Liver (tissue), 3 donors: ENCODE measurements at regions not wholly inside any gene's neighbourhood (a gene's known extent, or its start where the extent isn't known, plus 50 kb on each side); places are given as distances from the start of the nearest gene placed in this dataset.

Source experiments
- ATF3 ChIP-seq: IDR thresholded peaks from 2 replicates; pipeline ENCODE4 v1.6.1; 2016; ENCODE audit warnings: antibody characterized with exemption
- CTCF ChIP-seq: fragments of 150-350 bp; IDR thresholded peaks from 2 replicates; pipeline ENCODE4 v1.5.1; 2017; ENCODE audit warnings: improper control_type of control experiment, low read depth, low read length; ENCODE audit not compliant: missing input control
- EGR1 ChIP-seq, 2 donors: IDR thresholded peaks; 2 replicates each; pipeline ENCODE4 v1.6.1; 2016 to 2018; ENCODE audit warnings: antibody characterized with exemption in 2 of 2, low read depth in 2 of 2
- FOXA1 ChIP-seq: IDR thresholded peaks from 2 replicates; pipeline ENCODE4 v1.6.1; 2016; ENCODE audit warnings: antibody characterized with exemption
- GABPA ChIP-seq, 2 donors: IDR thresholded peaks in 1 of 2; conservative IDR thresholded peaks in 1 of 2; 2 replicates each; pipeline ENCODE4 v1.6.1; 2016; ENCODE audit warnings: antibody characterized with exemption in 2 of 2, mild to moderate bottlenecking in 1 of 2, moderate library complexity in 1 of 2
- HNF4A ChIP-seq, 2 donors: conservative IDR thresholded peaks; 2 replicates each; pipeline ENCODE4 v1.6.1; 2016; ENCODE audit warnings: antibody characterized with exemption in 2 of 2, mild to moderate bottlenecking in 2 of 2
- JUND ChIP-seq, 2 donors: IDR thresholded peaks; 2 replicates each; pipeline ENCODE4 v1.6.1; 2016; ENCODE audit warnings: antibody characterized with exemption in 2 of 2
- MAX ChIP-seq: IDR thresholded peaks from 2 replicates; pipeline ENCODE4 v1.6.1; 2016; ENCODE audit warnings: antibody characterized with exemption
- REST ChIP-seq: IDR thresholded peaks from 2 replicates; pipeline ENCODE4 v1.6.1; 2016; ENCODE audit warnings: antibody characterized with exemption, mild to moderate bottlenecking
- SP1 ChIP-seq: IDR thresholded peaks from 2 replicates; pipeline ENCODE4 v1.6.1; 2018; ENCODE audit warnings: antibody characterized with exemption, mild to moderate bottlenecking
- TAF1 ChIP-seq: conservative IDR thresholded peaks from 2 replicates; pipeline ENCODE4 v1.6.1; 2016; ENCODE audit warnings: antibody characterized with exemption, mild to moderate bottlenecking
- YY1 ChIP-seq: IDR thresholded peaks from 2 replicates; pipeline ENCODE4 v1.6.1; 2016; ENCODE audit warnings: antibody characterized with exemption, mild to moderate bottlenecking
- ZBTB33 ChIP-seq: IDR thresholded peaks from 2 replicates; pipeline ENCODE4 v1.6.1; 2016; ENCODE audit warnings: antibody characterized with exemption
- donor health status: healthy.
- donor health status: healthy.

- TF ChIP-seq CTCF (no peak), ATF3 (no peak), REST (no peak), EGR1 (IDR thresholded peaks at IDR 0.05; ENCODE audit: low read depth in 2 of 2) (no peak), GABPA (IDR thresholded peaks at IDR 0.05 in 1 of 2, conservative IDR thresholded peaks at IDR 0.05 in 1 of 2) (no peak), YY1 (no peak), SP1 (no peak), TAF1 (no peak), ZBTB33 (no peak), MAX (no peak), FOXA1 (no peak), HNF4A (conservative IDR thresholded peaks at IDR 0.05) (no peak), JUND (IDR thresholded peaks at IDR 0.05) (no peak)
These were observed 114.2 kb upstream of the UQCRFS1 start for GRCh38 chr19:29326849-29327840.
